GM19395 (cell line): ENCODE measurements at regions not wholly inside any gene's neighbourhood (a gene's known extent, or its start where the extent isn't known, plus 50 kb on each side); places are given as distances from the start of the nearest gene placed in this dataset.

ENCODE experiments used
- ATAC-seq: cut with Tn5 transposase; IDR thresholded peaks from one replicate; pipeline ENCODE4 v1.9.1; 2021; ENCODE audit warnings: mild to moderate bottlenecking, moderate library complexity; ENCODE audit not compliant: unreplicated experiment

- ATAC-seq: no peak
These were observed 98.0 kb upstream of the RTL1 start for GRCh38 chr14:101001311-101002069.

- no peak for ATAC-seq
These were observed 99.2 kb upstream of the RTL1 start for GRCh38 chr14:101002738-101003137.

GRCh38 chr14:101004176-101004575, 100.7 kb upstream of the RTL1 start:
- no peak for ATAC-seq

- no peak for ATAC-seq
These were observed 101.4 kb upstream of the RTL1 start for GRCh38 chr14:101004954-101005353.

- no peak for ATAC-seq
These were observed 101.9 kb upstream of the RTL1 start for GRCh38 chr14:101005447-101005846.

- no peak for ATAC-seq
These were observed 102.5 kb upstream of the RTL1 start for GRCh38 chr14:101006008-101006407.

GRCh38 chr14:101007004-101007614, 103.6 kb upstream of the RTL1 start:
- ATAC-seq: no peak

- no peak for ATAC-seq
These were observed 104.2 kb upstream of the RTL1 start for GRCh38 chr14:101007765-101008164.

- no peak for ATAC-seq
These were observed 104.7 kb upstream of the RTL1 start for GRCh38 chr14:101008196-101008595.

- ATAC-seq: no peak
These were observed 105.3 kb upstream of the RTL1 start for GRCh38 chr14:101008631-101009336.

GRCh38 chr14:101009531-101009930, 106.0 kb upstream of the RTL1 start:
- no peak for ATAC-seq

- no peak for ATAC-seq
These were observed 106.8 kb upstream of the RTL1 start for GRCh38 chr14:101010293-101010692.

- ATAC-seq: no peak
These were observed 107.3 kb upstream of the RTL1 start for GRCh38 chr14:101010835-101011234.

GRCh38 chr14:101017209-101017608, 113.7 kb upstream of the RTL1 start:
- no peak for ATAC-seq

GRCh38 chr14:101017806-101018560, 114.5 kb upstream of the RTL1 start:
- ATAC-seq: no peak

- ATAC-seq: no peak
These were observed 115.2 kb upstream of the RTL1 start for GRCh38 chr14:101018561-101019290.

GRCh38 chr14:101019541-101019940, 116.0 kb upstream of the RTL1 start:
- ATAC-seq: no peak

GRCh38 chr14:101019990-101020710, 116.6 kb upstream of the RTL1 start:
- no peak for ATAC-seq

- ATAC-seq: no peak
These were observed 117.4 kb upstream of the RTL1 start for GRCh38 chr14:101020834-101021370.

GRCh38 chr14:101022121-101022520, 118.6 kb upstream of the RTL1 start:
- ATAC-seq: no peak
